Lower leg skin (tissue), 3 donors: ENCODE measurements at regions not wholly inside any gene's neighbourhood (a gene's known extent, or its start where the extent isn't known, plus 50 kb on each side); places are given as distances from the start of the nearest gene placed in this dataset.

ENCODE experiments used
- CTCF ChIP-seq, 3 donors: fragments of 450-650 bp; IDR thresholded peaks; one replicate each; pipeline ENCODE4 v1.5.1; 2016; ENCODE audit warnings: antibody characterized with exemption in 3 of 3, mild to moderate bottlenecking in 3 of 3, moderate library complexity in 2 of 3
- POLR2A ChIP-seq, 2 donors: fragments of 450-650 bp; IDR thresholded peaks; one replicate each; pipeline ENCODE4 v1.6.1; 2016 to 2017; ENCODE audit warnings: antibody characterized with exemption in 2 of 2, mild to moderate bottlenecking in 1 of 2, moderate library complexity in 1 of 2

- TF ChIP-seq CTCF (IDR thresholded peaks at IDR 0.05), result no peak
- TF ChIP-seq POLR2A (IDR thresholded peaks at IDR 0.05), result no peak
These were observed 110.8 kb downstream of the HMHB1 start for GRCh38 chr5:143922718-143923117.
